ENCODE measurements at regions not wholly inside any gene's neighbourhood (a gene's known extent, or its start where the extent isn't known, plus 50 kb on each side); places are given as distances from the start of the nearest gene placed in this dataset.

GRCh38 chr3:99402755-99403154 is 235.6 kb upstream of the COL8A1 start:
- TF ChIP-seq POLR2A (IDR thresholded peaks at IDR 0.05), result no peak
- TF ChIP-seq CTCF (IDR thresholded peaks at IDR 0.05), result no peak

Data from uterus (tissue), 2 donors.